ENCODE measurements at regions not wholly inside any gene's neighbourhood (a gene's known extent, or its start where the extent isn't known, plus 50 kb on each side); places are given as distances from the start of the nearest gene placed in this dataset.

- ATAC-seq (ENCODE audit: poor library complexity): peak; percentile 81
- no peaks in the 10 kb centered on the region for H3K27me3 ChIP-seq (ENCODE audit: control insufficient read depth in 1 of 2, insufficient read depth in 2 of 2, low read length in 2 of 2)
- Mint-ChIP-seq H3K9me3 (no peaks in the 10 kb centered on the region), H3K4me3 (peak overlapping the region; percentile 35), H3K27ac (peak overlapping the region; percentile 39), H3K27me3 (no peaks in the 10 kb centered on the region), H3K4me1 (ENCODE audit: low read depth) (peaks cover 38% of the 10 kb centered on the region), H3K36me3 (ENCODE audit: low read depth) (no peaks in the 10 kb centered on the region)
- POLR2A ChIA-PET: interaction anchor here (0.5 to 0.6 kb wide), 2 partner anchors 17 to 30 kb away, joined by 3 read pairs; no protein-coding TSS in a partner anchor
- DNase-seq: peak in 11 of 14 experiments; percentile 4 to 62 (median 13)
- TF ChIP-seq CTCF (IDR thresholded peaks at IDR 0.05): no peak
- H3K27ac ChIP-seq (ENCODE audit: low read depth in 1 of 2, low read length in 2 of 2): peak overlapping the region in 1 of 2 donors; percentile 29
- no peaks in the 10 kb centered on the region for H3K36me3 ChIP-seq (ENCODE audit: insufficient read depth, low read length)
- peak overlapping the region; percentile 16 for H3K4me3 ChIP-seq (ENCODE audit: low read length)
- intact Hi-C loops (cut with DNase I, micrococcal nuclease): no loop called here
- CTCF ChIA-PET: no interaction called here
- peaks cover 27% of the 10 kb centered on the region for H3K4me1 ChIP-seq (ENCODE audit: insufficient read depth, low read length)
- H3K9me3 ChIP-seq (ENCODE audit: control insufficient read depth in 1 of 2, insufficient read depth in 1 of 2, low read length in 2 of 2): no peaks in the 10 kb centered on the region
Observed at GRCh38 chr1:232226197-232226712, 403.7 kb downstream of the SIPA1L2 start.

- ChIA-PET CTCF (no interaction called here), POLR2A (interaction anchor here (0.5 to 0.6 kb wide), 2 partner anchors 16 to 31 kb away, joined by 3 read pairs; no protein-coding TSS in a partner anchor)
- Histone ChIP-seq H3K4me3 (ENCODE audit: low read length) (no peak overlapping the region), H3K9me3 (ENCODE audit: control insufficient read depth in 1 of 2, insufficient read depth in 1 of 2, low read length in 2 of 2) (no peaks in the 10 kb centered on the region), H3K27ac (ENCODE audit: low read depth in 1 of 2, low read length in 2 of 2) (no peak overlapping the region), H3K27me3 (ENCODE audit: control insufficient read depth in 1 of 2, insufficient read depth in 2 of 2, low read length in 2 of 2) (no peaks in the 10 kb centered on the region), H3K4me1 (ENCODE audit: insufficient read depth, low read length) (peaks cover 27% of the 10 kb centered on the region), H3K36me3 (ENCODE audit: insufficient read depth, low read length) (no peaks in the 10 kb centered on the region)
- Mint-ChIP-seq H3K4me3 (peak overlapping the region; percentile 35), H3K36me3 (ENCODE audit: low read depth) (no peaks in the 10 kb centered on the region), H3K27me3 (no peaks in the 10 kb centered on the region), H3K27ac (peak overlapping the region; percentile 39), H3K9me3 (no peaks in the 10 kb centered on the region), H3K4me1 (ENCODE audit: low read depth) (peaks cover 38% of the 10 kb centered on the region)
- no peak for TF ChIP-seq CTCF (IDR thresholded peaks at IDR 0.05)
- intact Hi-C loops (cut with DNase I, micrococcal nuclease): no loop called here
- no peak for DNase-seq
- ATAC-seq (ENCODE audit: poor library complexity): no peak
Observed at GRCh38 chr1:232225336-232226131, 404.4 kb downstream of the SIPA1L2 start.

GRCh38 chr1:232223887-232224286, 406.0 kb downstream of the SIPA1L2 start:
- ATAC-seq (ENCODE audit: poor library complexity): no peak
- no peak for DNase-seq
- Histone ChIP-seq H3K9me3 (ENCODE audit: control insufficient read depth in 1 of 2, insufficient read depth in 1 of 2, low read length in 2 of 2) (no peaks in the 10 kb centered on the region), H3K4me1 (ENCODE audit: insufficient read depth, low read length) (peaks cover 27% of the 10 kb centered on the region), H3K4me3 (ENCODE audit: low read length) (no peak overlapping the region), H3K36me3 (ENCODE audit: insufficient read depth, low read length) (no peaks in the 10 kb centered on the region), H3K27ac (ENCODE audit: low read depth in 1 of 2, low read length in 2 of 2) (no peak overlapping the region), H3K27me3 (ENCODE audit: control insufficient read depth in 1 of 2, insufficient read depth in 2 of 2, low read length in 2 of 2) (no peaks in the 10 kb centered on the region)
- intact Hi-C loops (cut with DNase I, micrococcal nuclease): no loop called here
- Mint-ChIP-seq H3K36me3 (ENCODE audit: low read depth) (no peaks in the 10 kb centered on the region), H3K4me1 (ENCODE audit: low read depth) (peaks cover 38% of the 10 kb centered on the region), H3K27me3 (no peaks in the 10 kb centered on the region), H3K27ac (peak overlapping the region; percentile 7), H3K4me3 (no peak overlapping the region), H3K9me3 (no peaks in the 10 kb centered on the region)
- ChIA-PET CTCF (no interaction called here), POLR2A (no interaction called here)
- TF ChIP-seq CTCF (IDR thresholded peaks at IDR 0.05): no peak
